ENCODE measurements at regions not wholly inside any gene's neighbourhood (a gene's known extent, or its start where the extent isn't known, plus 50 kb on each side); places are given as distances from the start of the nearest gene placed in this dataset.

DNA sequence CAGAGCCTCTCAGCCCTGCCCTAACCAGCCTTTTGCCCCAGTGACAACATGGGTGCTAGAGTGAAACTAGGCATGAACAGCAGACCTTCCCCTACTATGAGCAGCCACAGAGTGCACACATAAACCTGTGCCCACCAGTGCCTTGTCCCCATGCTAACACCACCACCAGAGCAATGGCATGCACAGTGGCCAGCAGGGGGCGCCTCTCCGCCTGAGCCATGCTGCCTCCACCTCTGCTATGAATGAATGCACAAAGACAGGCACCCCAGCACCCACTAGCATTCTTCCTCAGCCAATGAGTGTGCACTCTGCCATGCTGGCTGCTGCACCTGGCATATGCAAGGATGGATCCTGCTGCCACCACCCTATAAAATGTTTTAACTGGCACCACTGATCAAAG lies 286.9 kb upstream of the FGF16 start:
- TF ChIP-seq, protein P1, sequence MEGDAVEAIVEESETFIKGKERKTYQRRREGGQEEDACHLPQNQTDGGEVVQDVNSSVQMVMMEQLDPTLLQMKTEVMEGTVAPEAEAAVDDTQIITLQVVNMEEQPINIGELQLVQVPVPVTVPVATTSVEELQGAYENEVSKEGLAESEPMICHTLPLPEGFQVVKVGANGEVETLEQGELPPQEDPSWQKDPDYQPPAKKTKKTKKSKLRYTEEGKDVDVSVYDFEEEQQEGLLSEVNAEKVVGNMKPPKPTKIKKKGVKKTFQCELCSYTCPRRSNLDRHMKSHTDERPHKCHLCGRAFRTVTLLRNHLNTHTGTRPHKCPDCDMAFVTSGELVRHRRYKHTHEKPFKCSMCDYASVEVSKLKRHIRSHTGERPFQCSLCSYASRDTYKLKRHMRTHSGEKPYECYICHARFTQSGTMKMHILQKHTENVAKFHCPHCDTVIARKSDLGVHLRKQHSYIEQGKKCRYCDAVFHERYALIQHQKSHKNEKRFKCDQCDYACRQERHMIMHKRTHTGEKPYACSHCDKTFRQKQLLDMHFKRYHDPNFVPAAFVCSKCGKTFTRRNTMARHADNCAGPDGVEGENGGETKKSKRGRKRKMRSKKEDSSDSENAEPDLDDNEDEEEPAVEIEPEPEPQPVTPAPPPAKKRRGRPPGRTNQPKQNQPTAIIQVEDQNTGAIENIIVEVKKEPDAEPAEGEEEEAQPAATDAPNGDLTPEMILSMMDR (IDR thresholded peaks at IDR 0.05): peak; percentile 38; the same call in 1 of the 2 replicates

DNA sequence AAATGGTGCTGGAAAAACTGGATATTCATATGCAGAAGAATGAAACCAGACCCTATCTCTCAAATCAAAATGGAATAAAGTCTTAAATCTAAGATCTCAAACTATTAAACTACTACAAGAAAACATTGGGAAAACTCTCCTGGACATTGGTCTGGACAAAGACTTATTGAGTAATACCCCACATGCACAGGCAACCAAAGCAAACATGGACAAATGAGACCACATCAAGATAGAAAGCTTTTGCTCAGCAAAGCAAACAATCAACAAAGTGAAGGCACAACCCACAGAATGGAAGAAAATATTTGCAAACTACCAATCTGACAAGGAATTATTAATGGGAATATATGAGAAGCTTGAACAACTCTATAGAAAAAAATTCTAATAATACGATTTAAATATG lies 284.4 kb upstream of the FGF16 start:
- TF ChIP-seq, protein P1 (IDR thresholded peaks at IDR 0.05): no peak

DNA sequence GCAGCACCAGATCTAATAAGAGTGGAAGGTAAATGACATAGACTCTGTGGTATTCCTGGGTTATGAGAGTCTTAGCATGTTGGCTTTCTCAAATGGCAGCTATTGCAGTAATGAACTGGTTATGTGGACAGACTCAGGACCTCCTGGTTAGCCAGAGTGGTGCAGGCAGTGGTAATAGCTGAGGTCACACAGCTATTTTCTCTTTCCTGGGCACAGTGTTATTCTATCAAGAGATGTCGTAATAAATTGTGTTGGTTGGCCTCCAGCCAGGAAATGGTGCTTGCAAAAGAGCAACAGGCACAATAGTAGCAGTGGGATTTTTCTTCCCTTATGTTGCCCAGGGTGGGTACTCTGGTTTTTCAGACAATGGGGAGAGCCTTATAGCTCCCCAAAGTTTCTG lies 279.2 kb upstream of the FGF16 start:
- TF ChIP-seq, protein P1 (IDR thresholded peaks at IDR 0.05): no peak

DNA sequence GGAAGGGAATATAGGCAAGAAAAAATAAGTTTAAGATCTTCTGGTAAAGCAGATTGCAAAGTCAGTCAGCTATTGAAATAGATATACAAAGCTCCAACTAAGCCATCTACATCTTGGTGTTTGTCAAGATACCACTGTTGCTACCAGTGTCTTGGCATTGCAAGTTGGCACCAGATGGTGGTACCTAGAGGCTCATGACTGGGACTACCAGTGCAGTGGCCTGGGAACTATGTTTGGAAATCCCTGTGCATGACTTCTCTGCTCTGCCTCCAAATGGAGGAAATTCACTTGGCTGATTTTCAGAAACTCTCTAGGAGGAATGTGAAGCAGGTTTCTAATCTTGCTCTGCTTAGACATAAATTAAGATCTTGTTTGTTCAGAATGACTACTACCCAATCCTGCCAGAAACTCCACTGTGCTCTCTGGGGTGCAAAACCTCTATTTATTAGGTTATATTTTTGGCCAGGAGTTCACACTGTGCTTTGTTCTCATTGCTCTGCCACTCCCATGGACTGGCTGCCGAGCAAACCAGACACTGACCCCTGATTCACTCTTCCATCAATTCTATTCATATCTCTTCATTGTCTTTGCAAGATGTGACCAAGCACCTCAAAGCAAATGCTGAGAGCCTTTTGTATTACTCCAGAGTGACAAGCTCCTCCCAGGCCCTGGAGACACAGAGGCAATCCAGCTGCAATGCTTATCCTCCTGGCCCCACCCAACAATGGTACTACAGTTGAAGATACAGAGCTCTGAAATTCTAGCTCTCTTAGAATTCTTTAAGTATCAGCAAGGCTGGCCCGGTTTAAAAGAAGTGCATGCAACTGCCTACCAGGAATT lies 272.3 kb upstream of the FGF16 start:
- TF ChIP-seq, protein P1 (IDR thresholded peaks at IDR 0.05): no peak

DNA sequence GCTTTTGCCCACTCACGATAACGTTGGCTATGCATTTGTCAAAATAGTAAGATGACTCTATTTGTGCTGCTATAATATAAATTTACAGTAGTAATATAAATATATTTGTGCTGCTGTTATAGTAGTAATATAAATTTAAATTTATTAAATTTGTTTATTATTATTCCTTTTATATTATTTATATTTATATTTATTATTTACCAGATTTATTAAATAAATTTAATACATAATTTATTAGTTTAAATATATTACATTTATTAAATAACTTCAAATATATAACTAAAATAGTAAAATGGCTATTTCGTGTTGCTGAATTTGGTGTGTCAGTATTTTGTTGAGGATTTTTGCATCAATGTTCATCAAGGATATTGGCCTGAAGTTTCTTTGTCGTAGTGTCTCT lies 246.5 kb upstream of the FGF16 start:
- TF ChIP-seq, protein P1 (IDR thresholded peaks at IDR 0.05): no peak

DNA sequence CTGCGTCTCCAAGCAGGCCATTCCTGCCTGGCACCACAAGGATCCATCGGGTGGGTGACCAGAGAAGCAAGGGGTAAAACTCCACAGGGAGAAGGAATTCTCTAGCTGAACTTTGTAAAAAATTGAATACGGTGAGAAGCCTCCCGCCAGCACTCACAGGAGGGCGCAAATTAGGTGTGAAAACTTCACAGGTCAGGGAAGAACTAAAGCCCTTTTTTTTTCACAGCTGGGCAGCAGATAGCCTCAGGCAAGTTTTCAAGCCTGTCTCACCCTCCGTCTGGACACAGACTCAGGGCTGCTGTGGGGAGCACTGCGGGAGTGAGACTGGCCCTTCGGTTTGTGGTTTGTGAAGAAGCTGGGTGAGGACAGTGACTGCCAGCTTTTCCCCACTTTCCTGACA lies 224.1 kb upstream of the FGF16 start:
- TF ChIP-seq, protein P1 (IDR thresholded peaks at IDR 0.05): no peak

DNA sequence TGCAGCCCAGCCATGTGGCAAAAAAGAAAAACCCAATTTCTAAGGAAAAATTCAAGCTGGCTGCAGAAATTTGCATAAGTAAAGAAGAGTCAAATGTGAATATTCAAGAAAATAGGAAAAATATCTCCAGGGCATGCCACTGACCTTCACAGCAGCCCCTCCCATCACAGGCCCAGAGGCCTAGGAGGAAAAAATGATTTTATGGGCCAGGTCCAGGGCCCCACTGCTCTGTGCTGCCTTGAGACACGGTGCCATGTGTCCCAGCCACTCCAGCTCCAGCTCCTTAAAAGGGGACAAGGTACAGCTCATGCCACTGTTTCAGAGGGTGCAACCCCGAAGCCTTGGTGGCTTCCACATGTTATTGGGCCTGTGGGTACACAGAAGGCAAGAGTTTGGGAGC lies 182.7 kb upstream of the FGF16 start:
- TF ChIP-seq, protein P1 (IDR thresholded peaks at IDR 0.05): no peak

Measured in LNCAP (cell line).